Suprapubic skin (tissue), 4 donors: ENCODE measurements at regions not wholly inside any gene's neighbourhood (a gene's known extent, or its start where the extent isn't known, plus 50 kb on each side); places are given as distances from the start of the nearest gene placed in this dataset.
"Not testable (repeated sequence)": the region's sequence is repeated elsewhere in the genome, so short reads cannot be mapped to it uniquely, and the experiment has no call there.

Source experiments
- DNase-seq, 2 donors: peaks; one replicate each; pipeline ENCODE4 v3.0.0-alpha.2; 2019; ENCODE audit warnings: low spot score in 2 of 2
- H3K27ac ChIP-seq: fragments of 200-600 bp; sonication (generic); one replicate; pipeline ENCODE4 v1.5.1; 2019
- H3K27me3 ChIP-seq: fragments of 200-600 bp; sonication (generic); one replicate; pipeline ENCODE4 v1.5.1; 2019
- H3K36me3 ChIP-seq: fragments of 200-600 bp; sonication (generic); one replicate; pipeline ENCODE4 v1.5.1; 2019
- H3K4me1 ChIP-seq: fragments of 200-600 bp; sonication (generic); one replicate; pipeline ENCODE4 v1.5.1; 2019
- H3K4me3 ChIP-seq: fragments of 200-600 bp; sonication (generic); one replicate; pipeline ENCODE4 v1.5.1; 2019; ENCODE audit warnings: mild to moderate bottlenecking
- H3K9me3 ChIP-seq: fragments of 200-600 bp; sonication (generic); one replicate; pipeline ENCODE4 v1.5.1; 2019
- CTCF ChIP-seq, 2 donors: fragments of 200-600 bp in 1 of 2; fragments of 450-650 bp in 1 of 2; sonication (generic) in 1 of 2; IDR thresholded peaks; one replicate each; pipeline ENCODE4 v1.5.1; 2016 to 2019; ENCODE audit warnings: antibody characterized with exemption in 2 of 2, mild to moderate bottlenecking in 1 of 2, moderate library complexity in 1 of 2
- EP300 ChIP-seq: sonication (generic); formaldehyde crosslinking; IDR thresholded peaks from one replicate; pipeline ENCODE4 v1.6.1; 2017; ENCODE audit warnings: antibody characterized with exemption
- POLR2A ChIP-seq, 2 donors: fragments of 450-650 bp; IDR thresholded peaks; one replicate each; pipeline ENCODE4 v1.6.1; 2017; ENCODE audit warnings: antibody characterized with exemption in 2 of 2, mild to moderate bottlenecking in 2 of 2, moderate library complexity in 2 of 2
- POLR2AphosphoS5 ChIP-seq, 3 donors: sonication (generic); formaldehyde crosslinking; IDR thresholded peaks; one replicate each; pipeline ENCODE4 v1.6.1; 2017; ENCODE audit warnings: antibody characterized with exemption in 3 of 3
- WGBS: methylation state at CpG from one replicate; pipeline ENCODE4 v1.1.5; 2018; 5-methylcytosine and 5-hydroxymethylcytosine counted together

GRCh38 chr12:104906695-104907094 is 51.4 kb downstream of the SLC41A2 start:
- WGBS = 87% methylated on average over 6 of the region's 6 CpGs
- no peaks in the 10 kb centered on the region for H3K36me3 ChIP-seq
- TF ChIP-seq POLR2A (IDR thresholded peaks at IDR 0.05) = no peak
- no peak for TF ChIP-seq CTCF (IDR thresholded peaks at IDR 0.05)
- TF ChIP-seq POLR2AphosphoS5 (IDR thresholded peaks at IDR 0.05) = no peak
- no peak for TF ChIP-seq EP300
- H3K27ac ChIP-seq = no peak overlapping the region
- H3K4me1 ChIP-seq = peaks cover 3% of the 10 kb centered on the region
- no peaks in the 10 kb centered on the region for H3K27me3 ChIP-seq
- H3K4me3 ChIP-seq = no peak overlapping the region
- no peaks in the 10 kb centered on the region for H3K9me3 ChIP-seq
- DNase-seq = no peak

- not testable (repeated sequence) for H3K27ac ChIP-seq, H3K9me3 ChIP-seq, H3K4me1 ChIP-seq, H3K36me3 ChIP-seq, H3K27me3 ChIP-seq, DNase-seq, H3K4me3 ChIP-seq
- 97% methylated on average over 10 of the region's 24 CpGs for WGBS
Measured at GRCh38 chr12:104905446-104905845, 52.6 kb downstream of the SLC41A2 start.

- no peaks in the 10 kb centered on the region for H3K36me3 ChIP-seq
- TF ChIP-seq EP300 (no peak), POLR2A (IDR thresholded peaks at IDR 0.05) (no peak), CTCF (IDR thresholded peaks at IDR 0.05) (no peak), POLR2AphosphoS5 (IDR thresholded peaks at IDR 0.05) (no peak)
- no peaks in the 10 kb centered on the region for H3K9me3 ChIP-seq
- H3K4me1 ChIP-seq = no peaks in the 10 kb centered on the region
- no peaks in the 10 kb centered on the region for H3K27me3 ChIP-seq
- H3K4me3 ChIP-seq = no peak overlapping the region
- WGBS = 86% methylated on average over 5 of the region's 5 CpGs
- H3K27ac ChIP-seq = no peak overlapping the region
- DNase-seq = no peak
Measured at GRCh38 chr12:104903648-104904423, 54.3 kb downstream of the SLC41A2 start.

- no peak for TF ChIP-seq POLR2AphosphoS5 (IDR thresholded peaks at IDR 0.05)
- TF ChIP-seq EP300 = no peak
- no peak for TF ChIP-seq POLR2A (IDR thresholded peaks at IDR 0.05)
- TF ChIP-seq CTCF (IDR thresholded peaks at IDR 0.05) = no peak
- H3K36me3 ChIP-seq = no peaks in the 10 kb centered on the region
- no peak overlapping the region for H3K27ac ChIP-seq
Measured at GRCh38 chr12:104902125-104902524, 56.0 kb downstream of the SLC41A2 start.

GRCh38 chr12:104896710-104897109 is 61.4 kb downstream of the SLC41A2 start:
- H3K27me3 ChIP-seq = no peaks in the 10 kb centered on the region
- WGBS = 54% methylated on average over 4 of the region's 4 CpGs
- TF ChIP-seq POLR2A (IDR thresholded peaks at IDR 0.05) = no peak
- no peak for TF ChIP-seq EP300
- no peak for TF ChIP-seq POLR2AphosphoS5 (IDR thresholded peaks at IDR 0.05)
- no peak for TF ChIP-seq CTCF (IDR thresholded peaks at IDR 0.05)
- no peak overlapping the region for H3K27ac ChIP-seq
- H3K4me1 ChIP-seq = no peaks in the 10 kb centered on the region
- H3K36me3 ChIP-seq = no peaks in the 10 kb centered on the region
- DNase-seq = no peak
- no peaks in the 10 kb centered on the region for H3K9me3 ChIP-seq
- H3K4me3 ChIP-seq = no peak overlapping the region

More at GRCh38 chr12:104902125-104902524, 56.0 kb downstream of the SLC41A2 start:
- Histone ChIP-seq H3K4me1 (no peaks in the 10 kb centered on the region), H3K9me3 (no peaks in the 10 kb centered on the region), H3K4me3 (no peak overlapping the region), H3K27me3 (no peaks in the 10 kb centered on the region)
- DNase-seq = no peak

GRCh38 chr12:104896146-104896545 is 61.9 kb downstream of the SLC41A2 start:
- no peak for TF ChIP-seq POLR2A (IDR thresholded peaks at IDR 0.05)
- no peak for TF ChIP-seq EP300
- TF ChIP-seq POLR2AphosphoS5 (IDR thresholded peaks at IDR 0.05) = no peak
- no peak for TF ChIP-seq CTCF (IDR thresholded peaks at IDR 0.05)
- H3K36me3 ChIP-seq = no peaks in the 10 kb centered on the region
- H3K27me3 ChIP-seq = no peaks in the 10 kb centered on the region
- H3K9me3 ChIP-seq = no peaks in the 10 kb centered on the region
- H3K27ac ChIP-seq = no peak overlapping the region
- no peak for DNase-seq
- H3K4me3 ChIP-seq = no peak overlapping the region
- no peaks in the 10 kb centered on the region for H3K4me1 ChIP-seq
